Putamen (tissue), 1 donor: ENCODE measurements at regions not wholly inside any gene's neighbourhood (a gene's known extent, or its start where the extent isn't known, plus 50 kb on each side); places are given as distances from the start of the nearest gene placed in this dataset.

Experiments
- DNase-seq: peaks from one replicate; pipeline ENCODE4 v3.0.0-alpha.2; 2016; ENCODE audit warnings: low spot score

DNA sequence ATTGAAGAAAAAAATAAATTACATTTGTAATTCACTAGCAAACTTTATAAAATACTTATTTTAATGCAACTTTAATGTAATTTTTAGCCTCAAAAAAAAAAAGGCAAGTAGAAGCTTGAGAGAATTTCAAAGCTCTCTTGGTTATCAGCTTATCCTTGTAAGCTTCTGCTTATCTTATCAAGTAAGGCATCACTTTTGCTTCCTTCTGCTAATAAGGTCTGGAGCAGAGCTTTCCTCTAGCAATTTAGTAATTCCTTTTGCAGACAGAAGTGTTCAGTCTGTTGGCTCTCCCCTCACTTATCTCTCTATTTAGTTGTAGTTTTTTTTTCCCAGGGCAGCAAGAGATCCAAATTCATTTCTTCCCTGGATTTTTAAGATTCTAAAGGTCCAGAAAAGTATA, 525.0 kb downstream of the ISL1 start:
- DNase-seq = no peak

DNA sequence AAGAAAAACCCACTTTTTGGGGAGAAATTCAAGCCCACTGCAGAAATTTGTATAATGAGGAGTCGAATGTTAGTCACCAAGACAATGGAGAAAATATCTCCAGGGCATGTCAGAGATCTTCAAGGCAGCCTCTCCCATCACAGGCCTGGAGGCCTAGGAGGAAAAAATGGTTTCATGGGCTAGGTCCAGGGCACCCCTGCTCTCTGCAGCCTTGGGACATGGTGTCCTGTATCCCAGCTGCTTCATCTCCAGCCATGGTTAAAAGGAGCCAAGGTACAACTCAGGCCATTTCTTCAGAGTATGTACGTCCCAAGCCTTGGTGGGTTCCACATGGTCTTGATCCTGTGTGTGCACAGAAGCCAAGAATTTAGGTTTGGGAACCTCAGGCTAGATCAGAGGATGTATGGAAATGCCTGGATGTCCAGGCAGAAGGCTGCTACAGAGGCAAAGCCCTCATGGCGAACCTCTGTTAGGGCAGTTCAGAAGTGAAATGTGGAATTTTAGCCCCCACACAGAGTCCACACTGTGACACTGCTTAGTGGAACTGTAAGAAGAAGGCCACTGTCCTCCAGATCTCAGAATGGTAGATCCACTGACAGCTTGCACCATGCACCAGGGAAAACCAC, 561.4 kb downstream of the ISL1 start:
- DNase-seq = no peak

DNA sequence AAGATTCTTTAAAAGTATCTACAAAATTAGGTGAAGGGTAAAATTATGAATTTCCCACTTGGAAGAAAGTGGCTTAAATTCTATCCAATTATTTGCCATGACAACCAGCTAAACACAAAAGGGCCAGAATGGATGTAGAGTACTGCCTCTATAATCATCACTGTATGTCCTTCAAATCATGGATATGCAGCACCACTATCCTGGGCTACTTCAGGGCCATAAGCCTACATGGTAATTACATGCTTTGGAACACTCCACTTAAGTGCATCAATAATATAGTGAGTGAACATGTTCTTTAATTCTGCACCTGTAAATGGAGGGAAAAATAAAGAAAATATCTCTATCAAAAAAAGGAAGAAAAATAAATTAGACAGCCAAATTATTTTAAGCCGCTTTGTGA, 575.2 kb downstream of the ISL1 start:
- no peak for DNase-seq

DNA sequence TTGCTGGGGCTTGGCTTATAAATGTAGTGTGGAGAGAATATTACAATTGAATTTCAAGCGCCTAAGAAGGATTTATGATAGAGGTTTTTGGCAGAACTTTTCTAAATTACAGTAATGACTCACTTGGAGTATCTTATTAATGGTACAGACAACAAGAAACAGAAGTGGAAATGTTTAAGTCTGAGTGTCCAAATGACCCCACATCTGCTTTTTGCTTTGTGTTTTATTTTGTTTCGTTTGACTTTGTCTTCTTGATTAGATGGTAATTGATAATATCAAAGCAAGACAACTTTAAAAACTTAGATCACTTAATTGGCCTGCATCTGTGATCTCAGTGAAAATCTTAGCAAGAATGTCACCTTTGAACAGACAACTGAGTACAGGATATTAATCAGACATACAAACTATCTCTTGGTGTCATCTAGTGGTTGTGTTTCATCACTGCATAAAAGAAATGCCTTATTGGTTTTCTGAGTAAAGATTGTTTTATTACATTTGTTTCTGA, 577.4 kb downstream of the ISL1 start:
- DNase-seq = no peak

DNA sequence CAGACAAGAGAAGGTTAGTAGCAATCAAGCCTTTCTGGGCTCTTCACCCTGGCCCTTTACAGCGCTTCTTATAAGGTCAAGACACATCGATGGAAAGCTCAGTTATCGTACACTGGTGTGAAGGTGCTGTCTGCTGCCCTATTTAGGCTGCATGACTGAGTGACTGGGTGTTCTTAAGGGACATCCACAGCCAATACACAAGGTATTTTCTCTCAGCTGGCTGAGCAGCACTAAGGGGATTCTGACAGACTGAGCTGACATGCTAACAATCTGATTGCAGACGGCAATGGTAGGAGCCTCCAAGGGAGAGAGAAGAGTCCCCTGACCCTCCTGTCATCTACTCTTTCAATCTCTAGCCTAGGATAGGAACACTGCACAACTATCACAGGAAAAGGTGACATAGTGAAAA, 577.9 kb downstream of the ISL1 start:
- DNase-seq = no peak

DNA sequence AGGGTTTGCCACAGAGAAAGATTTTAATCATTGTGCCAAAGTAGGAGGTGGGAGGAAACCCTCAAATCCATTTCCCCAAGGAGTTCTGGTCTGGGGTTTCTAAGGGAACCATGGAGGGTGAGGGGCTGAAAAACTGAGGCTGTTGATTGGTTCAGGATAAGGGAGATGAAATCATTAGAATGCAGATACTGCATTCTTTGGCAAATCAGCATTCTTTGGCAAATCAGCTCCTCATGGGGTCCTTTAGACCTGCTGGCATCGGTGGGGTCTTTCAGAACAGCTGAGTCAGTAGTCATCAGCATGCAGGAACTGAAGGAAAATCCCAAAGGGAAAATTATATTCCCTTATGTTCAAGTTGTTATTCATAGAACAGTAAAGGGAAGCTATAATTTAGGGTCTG, 585.5 kb downstream of the ISL1 start:
- DNase-seq = no peak

DNA sequence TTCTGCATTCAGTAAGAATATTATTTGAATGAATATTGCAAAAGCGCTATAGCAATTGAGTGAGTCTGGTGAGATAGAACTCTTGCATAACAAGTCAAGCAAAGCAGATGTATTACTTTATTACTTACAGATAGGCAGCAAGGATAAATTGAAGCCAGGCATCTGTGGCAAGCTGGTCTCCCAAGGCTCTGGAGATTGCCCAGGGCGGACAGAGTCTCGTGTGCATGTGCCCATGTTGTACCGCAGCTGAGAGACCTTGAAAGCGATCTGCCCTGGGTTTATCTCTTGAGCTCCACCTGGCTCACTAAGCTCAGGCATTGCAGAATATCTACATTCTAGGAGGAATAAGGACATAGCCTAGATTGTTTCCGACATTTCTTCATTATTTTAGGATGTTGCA, 591.6 kb downstream of the ISL1 start:
- no peak for DNase-seq

DNA sequence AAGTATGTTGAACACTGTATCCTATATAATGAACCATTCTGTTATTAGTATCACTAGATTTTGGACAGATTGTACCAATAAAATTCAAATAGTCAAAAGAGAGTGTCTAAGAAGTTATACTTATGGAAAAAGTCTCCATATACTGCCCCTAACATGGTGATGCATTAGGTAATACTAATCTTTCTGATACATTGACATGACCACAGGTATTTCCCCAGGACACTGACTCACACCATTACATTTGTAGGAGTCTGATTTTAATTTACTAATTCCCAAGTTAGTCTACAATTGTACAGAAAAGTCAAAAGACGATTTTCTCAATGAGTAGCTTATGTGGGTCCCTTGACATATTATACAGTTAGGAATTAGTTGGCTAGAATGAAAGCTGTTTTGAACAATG, 593.8 kb downstream of the ISL1 start:
- DNase-seq = no peak

DNA sequence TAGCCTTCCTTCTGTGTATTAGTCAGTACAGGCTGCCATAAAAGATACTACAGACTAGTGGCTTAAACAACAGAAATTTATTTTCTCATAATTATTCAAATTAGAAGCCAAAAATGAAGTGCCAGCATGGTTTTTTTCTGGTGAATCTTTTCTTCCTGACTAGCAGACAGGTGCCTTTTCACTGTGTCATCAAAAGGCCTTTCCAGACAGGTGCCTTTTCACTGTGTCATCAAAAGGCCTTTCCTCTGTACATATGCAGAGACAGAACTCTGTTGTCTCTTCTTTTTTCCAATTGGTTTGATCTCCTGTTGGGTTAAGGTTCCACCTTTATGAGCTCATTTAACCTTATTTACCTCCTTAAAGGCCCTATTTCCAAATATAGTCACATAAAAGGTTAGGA, 599.9 kb downstream of the ISL1 start:
- no peak for DNase-seq

DNA sequence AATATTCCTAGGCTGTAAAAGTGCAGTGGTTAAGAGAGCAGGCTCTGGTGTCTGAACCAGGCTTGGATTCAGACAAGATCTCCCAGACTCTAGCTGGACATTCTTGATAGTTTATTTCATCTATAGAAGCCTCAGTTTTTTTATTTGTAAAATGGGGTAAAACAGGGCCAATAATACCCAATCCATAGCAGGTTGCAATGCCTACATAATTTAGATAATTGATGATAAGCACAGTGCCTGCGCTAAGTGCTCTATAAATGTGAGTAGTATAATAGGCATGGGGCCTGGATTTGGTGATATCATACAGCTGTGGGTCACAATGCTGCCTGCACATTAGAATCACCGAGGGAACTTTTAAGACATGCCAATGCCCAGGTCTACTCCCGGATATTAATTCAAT, 603.5 kb downstream of the ISL1 start:
- DNase-seq = no peak

DNA sequence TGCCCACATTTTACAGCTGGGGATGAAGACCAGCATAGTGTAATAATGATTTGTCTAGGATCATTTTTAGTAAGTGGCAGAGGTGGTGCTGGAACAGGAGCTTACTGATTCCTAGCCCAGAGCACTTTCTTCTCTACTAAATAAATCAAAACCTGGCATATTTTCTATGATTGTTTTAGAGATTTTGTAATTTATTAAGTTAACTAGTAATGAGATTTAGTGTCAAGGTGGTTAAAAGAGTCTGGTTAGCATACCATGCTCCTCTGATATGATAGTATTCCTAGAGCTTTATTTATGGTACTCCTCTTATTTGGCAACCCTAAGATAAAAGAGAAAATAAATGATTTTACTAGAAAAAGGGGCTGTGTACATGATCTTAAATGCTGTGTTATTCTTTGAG, 604.0 kb downstream of the ISL1 start:
- DNase-seq = no peak

DNA sequence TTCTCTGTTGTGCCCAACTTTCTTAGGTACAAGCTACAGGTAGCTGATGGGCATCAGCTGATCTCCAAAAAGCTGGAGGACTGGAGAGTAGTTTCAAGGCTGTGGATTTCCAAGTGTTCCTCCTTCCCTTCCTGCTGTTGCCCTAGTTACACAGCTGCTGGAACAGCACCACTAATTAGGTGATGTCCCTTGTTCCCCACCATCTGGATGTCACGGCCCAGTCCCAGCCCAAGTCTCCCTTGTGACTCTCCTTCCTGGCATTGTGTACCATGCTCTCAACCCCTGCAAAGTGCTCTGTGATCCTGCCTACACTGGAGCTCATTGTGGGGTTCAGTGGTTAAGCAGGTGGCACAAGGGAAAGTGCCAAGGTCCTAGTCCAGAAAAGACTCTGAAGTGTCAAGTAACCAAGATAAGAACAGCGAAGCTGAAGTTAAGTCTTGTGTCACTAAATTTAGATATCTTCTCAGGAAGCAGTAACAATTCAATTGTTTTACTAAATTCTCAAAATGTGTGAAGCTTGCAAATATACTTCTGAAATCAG, 604.5 kb downstream of the ISL1 start:
- DNase-seq = no peak

DNA sequence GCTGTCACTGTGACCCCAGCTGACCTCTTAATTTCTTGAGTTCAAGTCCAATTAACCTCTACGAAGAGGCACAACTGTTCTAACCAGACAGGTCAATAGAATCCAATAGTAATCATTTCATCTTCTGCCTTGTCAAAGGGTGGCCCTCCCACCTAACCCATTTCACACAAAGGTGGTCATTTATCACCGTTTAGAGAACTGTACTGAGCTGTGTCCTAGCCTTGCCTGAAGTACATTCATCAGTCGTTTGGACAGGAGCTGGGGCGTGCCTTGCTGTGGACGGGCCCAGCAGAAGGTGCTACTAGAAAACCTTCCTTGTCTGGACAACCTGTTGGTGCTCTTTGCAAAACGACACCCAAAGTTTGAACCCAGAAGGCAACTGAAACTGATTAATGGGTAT, 605.4 kb downstream of the ISL1 start:
- no peak for DNase-seq

DNA sequence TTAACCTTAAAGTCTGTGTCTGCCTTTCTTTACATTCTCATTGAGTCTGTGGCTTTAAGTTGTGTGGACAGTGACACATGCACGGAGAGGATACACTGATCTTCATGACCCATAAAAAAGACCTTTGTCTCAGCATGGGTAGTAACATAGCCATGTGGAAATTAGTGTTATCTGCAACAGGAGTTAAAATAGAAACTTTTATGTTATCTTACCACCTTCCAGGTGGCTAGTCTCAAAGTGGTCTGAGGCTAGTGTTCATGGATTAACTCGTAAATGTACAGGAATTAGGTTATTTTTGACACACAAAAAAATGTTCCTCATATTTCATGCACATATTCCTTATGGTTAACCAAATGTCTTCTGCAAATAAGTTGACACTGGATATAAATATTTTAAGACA, 607.0 kb downstream of the ISL1 start:
- DNase-seq = no peak

DNA sequence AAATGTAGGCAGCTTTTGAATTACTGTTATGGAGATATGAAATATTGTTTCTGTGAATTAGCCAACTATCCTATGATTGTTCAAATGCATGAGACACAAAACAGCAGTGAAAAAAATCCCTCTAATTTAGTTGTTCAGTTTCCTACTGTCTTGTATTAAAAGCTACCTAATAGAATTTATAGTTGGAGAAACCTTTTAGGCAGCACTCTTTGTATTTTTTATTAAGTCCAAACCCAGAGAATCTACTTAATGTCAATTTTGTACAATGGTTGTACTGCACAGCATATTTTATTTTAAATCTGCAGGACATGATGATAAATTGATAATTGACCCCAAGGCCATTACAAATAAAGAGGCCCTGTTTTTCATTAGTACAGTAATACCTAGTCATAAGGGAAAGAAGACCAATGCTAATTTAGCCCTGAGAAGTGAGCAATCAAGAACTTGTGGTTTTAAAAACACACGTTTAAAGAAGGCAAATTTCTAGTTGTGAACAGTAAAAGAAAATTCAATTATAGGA, 607.5 kb downstream of the ISL1 start:
- DNase-seq = no peak

DNA sequence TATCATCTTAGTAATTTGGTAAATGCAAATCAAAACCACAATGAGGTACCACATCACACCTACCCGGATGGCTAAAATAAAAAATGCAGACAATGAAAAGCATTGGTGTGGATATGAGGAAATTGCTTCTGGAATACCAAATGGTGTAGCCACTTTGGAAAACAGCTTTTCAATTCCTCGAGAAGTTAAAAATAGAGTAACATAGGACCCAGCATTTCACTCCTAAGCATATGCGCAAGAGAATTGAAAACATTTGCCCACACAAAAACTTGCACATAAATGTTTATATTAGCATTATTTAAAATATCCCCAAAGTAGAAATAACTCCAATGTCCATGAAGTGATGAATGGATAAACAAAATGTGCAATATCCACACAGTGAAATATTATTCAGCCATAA, 608.7 kb downstream of the ISL1 start:
- no peak for DNase-seq

DNA sequence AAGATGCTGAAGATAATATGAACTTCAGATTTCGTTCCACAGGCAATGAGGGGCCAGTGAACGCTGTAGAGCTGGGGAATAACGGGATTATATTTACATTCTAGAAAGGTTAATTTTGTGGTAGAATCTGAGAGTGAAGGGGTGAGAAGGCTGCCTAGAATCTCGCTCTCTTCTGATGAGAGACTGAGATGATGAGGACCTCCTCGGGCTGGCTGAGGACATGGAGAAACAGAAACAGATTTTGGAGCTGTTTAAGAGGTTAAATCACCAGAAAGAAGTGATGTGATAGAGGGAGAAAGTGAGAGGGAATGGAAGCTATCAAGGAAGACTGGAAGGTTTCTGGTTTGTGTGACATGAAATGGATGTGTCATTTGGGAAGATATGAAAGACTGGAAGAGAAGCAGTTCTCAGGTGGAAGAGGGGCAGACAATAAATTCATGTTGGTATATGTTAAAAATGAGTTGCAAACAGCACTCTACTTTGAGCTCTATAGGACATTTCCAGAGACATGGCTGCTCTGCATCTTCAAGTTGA, 612.6 kb downstream of the ISL1 start:
- DNase-seq = no peak

DNA sequence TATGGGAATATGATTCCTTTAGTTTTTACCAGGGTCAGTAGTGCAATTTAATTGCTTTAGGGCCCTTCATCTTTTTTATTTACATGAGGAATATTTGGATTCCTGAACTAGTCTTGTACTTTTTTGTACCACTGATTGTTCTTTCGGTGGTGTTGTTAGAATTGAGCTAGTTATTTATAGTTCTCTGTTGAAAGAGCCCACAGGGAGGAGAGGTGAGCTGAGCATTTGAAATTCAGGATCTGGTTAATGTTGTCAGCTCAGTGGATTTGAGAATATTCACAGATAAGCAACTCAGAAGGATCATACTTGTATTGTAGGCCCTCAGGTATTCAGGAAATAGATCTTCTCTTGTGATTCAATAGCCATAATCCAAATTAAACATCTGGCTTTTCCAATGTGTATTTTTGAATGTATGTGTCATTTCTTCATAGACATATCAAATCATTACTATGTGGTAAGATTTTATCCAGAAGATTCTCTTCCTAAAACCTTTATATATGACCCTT, 613.2 kb downstream of the ISL1 start:
- DNase-seq = no peak

DNA sequence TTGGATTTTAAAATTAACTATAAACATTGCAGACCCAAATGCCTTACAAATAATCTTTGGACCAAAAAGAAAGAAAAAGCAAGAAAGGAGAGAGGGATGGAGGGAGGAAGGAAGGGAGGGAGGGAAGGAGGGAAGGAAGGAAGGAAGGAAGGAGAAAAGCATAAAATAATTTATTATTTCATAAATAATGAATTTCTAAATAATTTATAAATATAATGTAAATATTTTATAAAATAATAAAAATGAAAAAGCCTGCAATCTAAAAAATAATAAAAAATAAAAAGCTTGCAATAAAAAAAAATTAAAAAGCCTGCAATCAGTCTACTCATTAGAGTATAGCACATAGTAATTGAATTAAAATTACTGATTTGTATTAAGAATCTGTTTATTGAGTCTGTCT, 614.3 kb downstream of the ISL1 start:
- no peak for DNase-seq

DNA sequence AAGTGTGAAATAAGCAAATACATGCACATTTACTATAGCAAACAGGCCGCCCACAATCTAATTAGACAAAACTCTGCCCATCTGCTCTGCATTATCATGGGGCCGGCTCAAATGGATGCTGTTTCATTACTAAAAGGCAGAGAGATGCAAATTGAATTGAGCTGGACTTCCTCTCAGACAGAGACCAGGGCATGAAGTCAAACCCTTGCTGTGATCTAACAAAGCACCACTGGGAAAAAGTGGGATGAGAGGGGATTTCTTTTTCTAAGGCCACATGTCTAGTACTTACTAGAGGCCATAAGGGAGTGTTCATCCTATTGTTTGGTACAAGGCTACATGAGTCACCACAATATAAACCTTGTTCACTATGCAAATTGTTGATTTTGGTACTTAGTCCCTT, 614.7 kb downstream of the ISL1 start:
- no peak for DNase-seq

DNA sequence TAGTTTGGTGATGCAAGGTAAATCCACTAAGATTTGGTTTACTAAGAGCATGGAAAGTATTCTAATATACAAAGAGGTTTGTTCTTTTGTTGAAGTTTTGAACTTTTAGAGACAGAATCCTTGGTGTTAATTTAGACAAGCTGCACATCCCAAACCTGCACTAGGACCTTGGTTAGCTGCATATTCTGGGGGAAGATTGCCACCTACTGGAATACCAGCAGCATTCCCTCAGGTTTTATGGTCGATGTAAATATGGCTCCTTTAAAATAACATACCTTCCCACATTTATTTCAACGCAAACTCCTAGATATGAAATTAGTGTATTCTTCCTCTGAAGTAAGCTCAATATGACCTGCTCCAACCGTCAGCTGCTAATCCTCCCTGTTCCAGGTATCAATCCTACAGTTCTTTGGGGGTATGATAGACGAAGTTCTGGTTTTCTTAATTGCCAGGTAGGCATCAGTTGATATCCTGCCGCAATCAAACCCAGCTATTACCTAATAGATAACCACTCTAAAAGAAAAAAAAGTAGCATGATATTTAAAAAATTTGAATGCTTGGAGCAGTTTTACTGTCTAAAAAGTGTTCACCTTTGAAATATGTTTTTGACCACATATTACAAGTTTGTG, 624.1 kb downstream of the ISL1 start:
- DNase-seq = no peak

DNA sequence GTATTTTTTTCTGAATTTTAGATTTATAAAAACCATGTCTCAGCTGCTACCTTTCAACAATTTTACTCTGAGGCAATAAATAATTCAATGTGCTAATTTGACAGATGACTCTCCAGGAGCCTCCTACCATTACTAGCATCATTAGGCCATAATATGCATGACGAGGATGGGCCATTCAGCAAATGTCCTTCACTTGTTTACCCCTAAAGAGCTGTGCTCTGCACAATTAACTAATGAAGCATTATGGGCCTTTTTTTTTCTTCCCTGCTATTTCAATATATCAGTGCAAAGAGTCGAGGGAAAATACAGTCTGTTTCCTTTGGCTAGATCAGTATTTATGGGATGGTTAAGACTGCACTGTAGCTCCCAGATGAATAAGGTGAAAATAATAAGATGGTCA, 627.2 kb downstream of the ISL1 start:
- DNase-seq = no peak

DNA sequence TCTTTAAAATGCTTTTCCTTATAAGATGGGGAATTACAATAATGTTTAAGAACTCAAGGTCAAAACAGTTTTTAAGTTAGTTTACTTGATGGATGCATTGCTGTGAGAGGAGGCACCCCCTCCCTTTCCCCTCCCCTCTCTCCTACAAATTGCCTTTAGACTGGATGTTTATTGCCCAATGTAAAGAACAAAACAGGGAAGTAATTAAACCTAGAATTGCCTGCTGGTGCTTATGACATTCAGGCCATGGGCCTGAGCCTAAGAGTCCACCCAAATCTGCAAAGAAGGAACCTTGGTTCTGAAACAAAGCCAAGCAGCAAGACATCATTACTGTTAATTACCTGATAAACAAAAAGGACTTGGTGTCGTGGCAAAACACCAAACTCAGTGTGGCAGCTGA, 630.3 kb downstream of the ISL1 start:
- DNase-seq = no peak
